NCI-H460 (cell line): ENCODE measurements at regions not wholly inside any gene's neighbourhood (a gene's known extent, or its start where the extent isn't known, plus 50 kb on each side); places are given as distances from the start of the nearest gene placed in this dataset.

Experiments used
- DNase-seq: peaks from one replicate; pipeline ENCODE4 v3.0.0-alpha.2; 2016; ENCODE audit warnings: low read depth; ENCODE audit errors: extremely low read depth

DNA sequence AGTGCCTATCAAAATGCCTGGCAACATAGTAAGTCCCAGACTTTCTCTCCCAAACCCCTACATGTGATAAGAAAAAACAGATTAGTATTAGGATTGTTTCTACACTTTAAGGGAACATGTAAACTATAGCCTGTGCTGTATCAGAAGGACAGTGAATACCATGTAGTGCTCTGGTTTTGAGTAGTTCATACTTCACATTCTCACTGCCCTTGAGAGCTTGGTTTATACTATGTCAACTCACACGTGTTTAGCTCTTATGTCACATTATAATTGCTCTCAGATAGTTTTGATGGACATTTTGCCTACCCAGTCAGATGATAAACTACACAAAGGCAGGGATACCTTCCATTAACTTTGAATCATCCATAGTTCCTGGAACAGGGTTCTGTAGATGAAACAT lies 58.0 kb upstream of the PGRMC2 start:
- DNase-seq: no peak

DNA sequence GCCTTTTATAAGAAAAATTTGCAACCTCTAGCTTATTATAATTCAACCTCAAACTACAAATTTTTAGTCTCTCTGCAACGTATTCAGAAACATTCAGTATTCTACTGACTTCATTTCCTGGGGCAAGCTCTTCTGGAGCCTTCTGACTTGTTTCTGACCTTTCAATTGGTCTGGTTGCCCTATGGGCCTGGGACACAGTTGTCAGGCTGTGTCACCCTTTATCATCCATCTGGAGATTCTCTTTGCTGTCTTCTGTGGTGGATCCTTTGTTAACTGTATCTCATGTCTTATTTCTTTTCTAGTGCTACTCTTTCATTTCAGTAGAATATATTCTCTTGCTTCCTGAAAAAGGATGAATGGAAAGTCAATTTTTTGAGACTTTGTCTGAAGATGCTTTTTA lies 55.1 kb upstream of the PGRMC2 start:
- no peak for DNase-seq

GRCh38 chr4:128341634-128342033 lies 54.0 kb upstream of the PGRMC2 start:
- DNase-seq: no peak

- DNase-seq: no peak
These were observed 51.2 kb upstream of the PGRMC2 start for GRCh38 chr4:128338634-128339355.

- DNase-seq: no peak
These were observed 50.2 kb upstream of the PGRMC2 start for GRCh38 chr4:128337863-128338262.
